ENCODE measurements at regions not wholly inside any gene's neighbourhood (a gene's known extent, or its start where the extent isn't known, plus 50 kb on each side); places are given as distances from the start of the nearest gene placed in this dataset.

- ATAC-seq (no peak), DNase-seq (ENCODE audit: low read depth, low spot score) (no peak)
- TF ChIP-seq TCF7L2 (IDR thresholded peaks at IDR 0.05; ENCODE audit: low read depth, low read length) (no peak), SIN3A (IDR thresholded peaks at IDR 0.05; ENCODE audit: borderline replicate concordance, insufficient read depth, low read depth, low read length) (no peak), REST (IDR thresholded peaks at IDR 0.05; ENCODE audit: insufficient read depth in 1 of 2, low read depth in 2 of 2, low read length in 1 of 2) (no peak), POLR2AphosphoS5 (IDR thresholded peaks at IDR 0.05; ENCODE audit: low read depth, low read length) (no peak), CTCF (IDR thresholded peaks at IDR 0.05) (no peak)
- ChIA-PET CTCF (no interaction called here), POLR2A (no interaction called here)
- in situ Hi-C loops (cut with HindIII; ENCODE audit: low pct_unique_long_range_greater_than_20kb, low sequenced_read_pairs) (no loop called here), intact Hi-C loops (cut with micrococcal nuclease; ENCODE audit: unreplicated experiment) (no loop called here)
- no peak overlapping the region for H3K27ac ChIP-seq (ENCODE audit: low read length)
- H3K4me1 ChIP-seq (ENCODE audit: control insufficient read depth, insufficient read depth, low read length): no peaks in the 10 kb centered on the region
- no peaks in the 10 kb centered on the region for H3K27me3 ChIP-seq (ENCODE audit: control insufficient read depth, insufficient read depth, low read length)
- BruUV-seq (replicated peaks): no TSS peak
- H3K9me3 ChIP-seq (ENCODE audit: control insufficient read depth, insufficient read depth, low read depth, low read length): no peaks in the 10 kb centered on the region
- no peak overlapping the region for H3K4me3 ChIP-seq (ENCODE audit: low read depth in 2 of 2, low read length in 2 of 2)
- no peaks in the 10 kb centered on the region for H3K36me3 ChIP-seq (ENCODE audit: control insufficient read depth, insufficient read depth, low read length)
Measured at GRCh38 chr22:48053973-48054372, 1291.5 kb downstream of the TBC1D22A start.

GRCh38 chr22:48053486-48053885 is 1291.0 kb downstream of the TBC1D22A start:
- ATAC-seq: no peak

More at GRCh38 chr22:48053486-48053885, 1291.0 kb downstream of the TBC1D22A start:
- CTCF ChIA-PET: no interaction called here
- Histone ChIP-seq H3K4me1 (ENCODE audit: control insufficient read depth, insufficient read depth, low read length) (no peaks in the 10 kb centered on the region), H3K4me3 (ENCODE audit: low read depth in 2 of 2, low read length in 2 of 2) (no peak overlapping the region), H3K36me3 (ENCODE audit: control insufficient read depth, insufficient read depth, low read length) (no peaks in the 10 kb centered on the region), H3K27ac (ENCODE audit: low read length) (no peak overlapping the region), H3K9me3 (ENCODE audit: control insufficient read depth, insufficient read depth, low read depth, low read length) (no peaks in the 10 kb centered on the region), H3K27me3 (ENCODE audit: control insufficient read depth, insufficient read depth, low read length) (no peaks in the 10 kb centered on the region)
- intact Hi-C loops (cut with micrococcal nuclease; ENCODE audit: unreplicated experiment) (no loop called here), in situ Hi-C loops (cut with HindIII; ENCODE audit: low pct_unique_long_range_greater_than_20kb, low sequenced_read_pairs) (no loop called here)
- DNase-seq (ENCODE audit: low read depth, low spot score): no peak
- BruUV-seq (replicated peaks): no TSS peak
- TF ChIP-seq CTCF (IDR thresholded peaks at IDR 0.05): no peak
- TF ChIP-seq SIN3A (IDR thresholded peaks at IDR 0.05; ENCODE audit: borderline replicate concordance, insufficient read depth, low read depth, low read length): no peak
- TF ChIP-seq POLR2AphosphoS5 (IDR thresholded peaks at IDR 0.05; ENCODE audit: low read depth, low read length): no peak
- TF ChIP-seq TCF7L2 (IDR thresholded peaks at IDR 0.05; ENCODE audit: low read depth, low read length): no peak
- no peak for TF ChIP-seq REST (IDR thresholded peaks at IDR 0.05; ENCODE audit: insufficient read depth in 1 of 2, low read depth in 2 of 2, low read length in 1 of 2)
- POLR2A ChIA-PET: no interaction called here

Data from Panc1 (cell line).